ENCODE measurements at regions not wholly inside any gene's neighbourhood (a gene's known extent, or its start where the extent isn't known, plus 50 kb on each side); places are given as distances from the start of the nearest gene placed in this dataset.

GRCh38 chr7:82534684-82535083, 91.1 kb upstream of the CACNA2D1 start:
- ChIA-PET CTCF (no interaction called here), POLR2A (ENCODE audit: unreplicated experiment) (interaction anchor here (0.6 kb wide), 2 partner anchors 24 to 421 kb away, joined by 3 to 8 read pairs; no protein-coding TSS in a partner anchor)
- H3K4me2 ChIP-seq = no peak overlapping the region
- intact Hi-C loops (cut with micrococcal nuclease; ENCODE audit: unreplicated experiment) = no loop called here
- H3K4me1 ChIP-seq (replicated peaks; ENCODE audit: insufficient read depth) = 0 out of 2 replicates have a peak, but pooled peaks cover 5% of the 10 kb centered on the region
- TF ChIP-seq CTCF (conservative IDR thresholded peaks at IDR 0.05) (no peak), EZH2 (IDR thresholded peaks at IDR 0.05; ENCODE audit: low read depth) (no peak)
- H3K79me2 ChIP-seq (ENCODE audit: low read depth) = no peaks in the 10 kb centered on the region
- H4K20me1 ChIP-seq (ENCODE audit: insufficient read depth) = no peaks in the 10 kb centered on the region
- no peaks in the 10 kb centered on the region for H3K36me3 ChIP-seq (ENCODE audit: low read depth)
- no TSS peak for BruUV-seq (replicated peaks)
- H3K9me3 ChIP-seq (ENCODE audit: insufficient read depth, low read depth) = peaks cover 10% of the 10 kb centered on the region; the same call in 1 of the 2 replicates
- no peak overlapping the region for H3K4me3 ChIP-seq
- no peak overlapping the region for H3K27ac ChIP-seq
- H3K27me3 ChIP-seq (ENCODE audit: insufficient read depth, low read depth) = no peaks in the 10 kb centered on the region
- peak; percentile 65 to 94 for DNase-seq
- H3F3A ChIP-seq (ENCODE audit: insufficient read depth, low read depth) = no peaks in the 10 kb centered on the region
- no peak overlapping the region for H2AFZ ChIP-seq
- no peaks in the 10 kb centered on the region for H3K9me2 ChIP-seq (ENCODE audit: insufficient read depth)

GRCh38 chr7:82530361-82530760, 86.8 kb upstream of the CACNA2D1 start:
- H3F3A ChIP-seq (ENCODE audit: insufficient read depth, low read depth) = no peaks in the 10 kb centered on the region; the same call in 1 of the 2 replicates
- intact Hi-C loops (cut with micrococcal nuclease; ENCODE audit: unreplicated experiment) = no loop called here
- peaks cover 5% of the 10 kb centered on the region; the same call in 1 of the 2 replicates for H3K9me3 ChIP-seq (ENCODE audit: insufficient read depth, low read depth)
- no peak overlapping the region for H2AFZ ChIP-seq
- H3K36me3 ChIP-seq (ENCODE audit: low read depth) = no peaks in the 10 kb centered on the region
- H3K27ac ChIP-seq = no peak overlapping the region
- ChIA-PET CTCF (no interaction called here), POLR2A (ENCODE audit: unreplicated experiment) (no interaction called here)
- H3K4me1 ChIP-seq (replicated peaks; ENCODE audit: insufficient read depth) = peaks cover 21% of the 10 kb centered on the region; the same call in 1 of the 2 replicates
- H4K20me1 ChIP-seq (ENCODE audit: insufficient read depth) = no peaks in the 10 kb centered on the region
- DNase-seq = no peak
- no peak for TF ChIP-seq EZH2 (IDR thresholded peaks at IDR 0.05; ENCODE audit: low read depth)
- TF ChIP-seq CTCF (conservative IDR thresholded peaks at IDR 0.05) = no peak
- H3K9me2 ChIP-seq (ENCODE audit: insufficient read depth) = no peaks in the 10 kb centered on the region
- H3K79me2 ChIP-seq (ENCODE audit: low read depth) = no peaks in the 10 kb centered on the region
- H3K4me3 ChIP-seq = no peak overlapping the region
- no peaks in the 10 kb centered on the region for H3K27me3 ChIP-seq (ENCODE audit: insufficient read depth, low read depth)
- H3K4me2 ChIP-seq = no peak overlapping the region
- BruUV-seq (replicated peaks) = no TSS peak

- peaks cover 16% of the 10 kb centered on the region; the same call in 1 of the 2 replicates for H3K4me1 ChIP-seq (replicated peaks; ENCODE audit: insufficient read depth)
- no peaks in the 10 kb centered on the region for H3K79me2 ChIP-seq (ENCODE audit: low read depth)
- DNase-seq = no peak
- peaks cover 5% of the 10 kb centered on the region; the same call in 1 of the 2 replicates for H3K9me3 ChIP-seq (ENCODE audit: insufficient read depth, low read depth)
- no peak for TF ChIP-seq CTCF (conservative IDR thresholded peaks at IDR 0.05)
- no peak for TF ChIP-seq EZH2 (IDR thresholded peaks at IDR 0.05; ENCODE audit: low read depth)
- no peak overlapping the region for H3K4me2 ChIP-seq
- no peak overlapping the region for H2AFZ ChIP-seq
- H3K4me3 ChIP-seq = no peak overlapping the region
- H4K20me1 ChIP-seq (ENCODE audit: insufficient read depth) = no peaks in the 10 kb centered on the region
- H3K9me2 ChIP-seq (ENCODE audit: insufficient read depth) = no peaks in the 10 kb centered on the region
- POLR2A ChIA-PET (ENCODE audit: unreplicated experiment) = no interaction called here
- no peaks in the 10 kb centered on the region for H3K27me3 ChIP-seq (ENCODE audit: insufficient read depth, low read depth)
- H3K27ac ChIP-seq = no peak overlapping the region
- no peaks in the 10 kb centered on the region for H3K36me3 ChIP-seq (ENCODE audit: low read depth)
- CTCF ChIA-PET = no interaction called here
- H3F3A ChIP-seq (ENCODE audit: insufficient read depth, low read depth) = no peaks in the 10 kb centered on the region; the same call in 1 of the 2 replicates
- no TSS peak for BruUV-seq (replicated peaks)
- intact Hi-C loops (cut with micrococcal nuclease; ENCODE audit: unreplicated experiment) = no loop called here
Measured at GRCh38 chr7:82528577-82529310, 85.2 kb upstream of the CACNA2D1 start.

Data from PC-9 (cell line).